ENCODE measurements at regions not wholly inside any gene's neighbourhood (a gene's known extent, or its start where the extent isn't known, plus 50 kb on each side); places are given as distances from the start of the nearest gene placed in this dataset.
"Not testable (repeated sequence)": the region's sequence is repeated elsewhere in the genome, so short reads cannot be mapped to it uniquely, and the experiment has no call there.

GRCh38 chr13:79904581-79904980 lies 423.6 kb downstream of the NDFIP2 start:
- H3K27me3 ChIP-seq (ENCODE audit: control insufficient read depth, insufficient read depth, low read length): no peaks in the 10 kb centered on the region
- H3K36me3 ChIP-seq (ENCODE audit: control insufficient read depth, low read depth, low read length): no peaks in the 10 kb centered on the region
- no peaks in the 10 kb centered on the region for H3K4me1 ChIP-seq (ENCODE audit: control insufficient read depth, low read depth, low read length)
- H3K9ac ChIP-seq (ENCODE audit: low read length): no peak overlapping the region
- H3K27ac ChIP-seq (ENCODE audit: low read length): no peak overlapping the region
- no peak overlapping the region for H3K4me3 ChIP-seq (ENCODE audit: low read length)
- no peaks in the 10 kb centered on the region for H3K9me3 ChIP-seq (ENCODE audit: control insufficient read depth, low read depth, low read length)

GRCh38 chr13:79901336-79901735 lies 420.4 kb downstream of the NDFIP2 start:
- Histone ChIP-seq H3K4me1 (ENCODE audit: control insufficient read depth, low read depth, low read length) (no peaks in the 10 kb centered on the region), H3K27ac (ENCODE audit: low read length) (no peak overlapping the region), H3K27me3 (ENCODE audit: control insufficient read depth, insufficient read depth, low read length) (no peaks in the 10 kb centered on the region), H3K36me3 (ENCODE audit: control insufficient read depth, low read depth, low read length) (no peaks in the 10 kb centered on the region), H3K9me3 (ENCODE audit: control insufficient read depth, low read depth, low read length) (no peaks in the 10 kb centered on the region), H3K4me3 (ENCODE audit: low read length) (no peak overlapping the region), H3K9ac (ENCODE audit: low read length) (no peak overlapping the region)

GRCh38 chr13:79900356-79900755 lies 419.4 kb downstream of the NDFIP2 start:
- Histone ChIP-seq H3K9ac (ENCODE audit: low read length) (no peak overlapping the region), H3K4me3 (ENCODE audit: low read length) (no peak overlapping the region), H3K27ac (ENCODE audit: low read length) (no peak overlapping the region), H3K27me3 (ENCODE audit: control insufficient read depth, insufficient read depth, low read length) (no peaks in the 10 kb centered on the region), H3K9me3 (ENCODE audit: control insufficient read depth, low read depth, low read length) (no peaks in the 10 kb centered on the region), H3K36me3 (ENCODE audit: control insufficient read depth, low read depth, low read length) (no peaks in the 10 kb centered on the region), H3K4me1 (ENCODE audit: control insufficient read depth, low read depth, low read length) (no peaks in the 10 kb centered on the region)

GRCh38 chr13:79898996-79899395 lies 418.0 kb downstream of the NDFIP2 start:
- H3K4me1 ChIP-seq (ENCODE audit: control insufficient read depth, low read depth, low read length): no peaks in the 10 kb centered on the region
- H3K9ac ChIP-seq (ENCODE audit: low read length): no peak overlapping the region
- H3K36me3 ChIP-seq (ENCODE audit: control insufficient read depth, low read depth, low read length): no peaks in the 10 kb centered on the region
- no peak overlapping the region for H3K4me3 ChIP-seq (ENCODE audit: low read length)
- H3K9me3 ChIP-seq (ENCODE audit: control insufficient read depth, low read depth, low read length): no peaks in the 10 kb centered on the region
- no peaks in the 10 kb centered on the region for H3K27me3 ChIP-seq (ENCODE audit: control insufficient read depth, insufficient read depth, low read length)
- H3K27ac ChIP-seq (ENCODE audit: low read length): no peak overlapping the region

- Histone ChIP-seq H3K27ac (ENCODE audit: low read length) (no peak overlapping the region), H3K9me3 (ENCODE audit: control insufficient read depth, low read depth, low read length) (no peaks in the 10 kb centered on the region), H3K9ac (ENCODE audit: low read length) (no peak overlapping the region)
These were observed 417.4 kb downstream of the NDFIP2 start for GRCh38 chr13:79898202-79898826.

GRCh38 chr13:79896851-79897250 lies 415.9 kb downstream of the NDFIP2 start:
- no peak overlapping the region for H3K27ac ChIP-seq (ENCODE audit: low read length)
- H3K27me3 ChIP-seq (ENCODE audit: control insufficient read depth, insufficient read depth, low read length): no peaks in the 10 kb centered on the region
- H3K9ac ChIP-seq (ENCODE audit: low read length): no peak overlapping the region
- no peaks in the 10 kb centered on the region for H3K36me3 ChIP-seq (ENCODE audit: control insufficient read depth, low read depth, low read length)
- no peaks in the 10 kb centered on the region for H3K4me1 ChIP-seq (ENCODE audit: control insufficient read depth, low read depth, low read length)
- no peaks in the 10 kb centered on the region for H3K9me3 ChIP-seq (ENCODE audit: control insufficient read depth, low read depth, low read length)
- no peak overlapping the region for H3K4me3 ChIP-seq (ENCODE audit: low read length)

More at GRCh38 chr13:79898202-79898826, 417.4 kb downstream of the NDFIP2 start:
- H3K36me3 ChIP-seq (ENCODE audit: control insufficient read depth, low read depth, low read length): no peaks in the 10 kb centered on the region
- no peak overlapping the region for H3K4me3 ChIP-seq (ENCODE audit: low read length)
- H3K27me3 ChIP-seq (ENCODE audit: control insufficient read depth, insufficient read depth, low read length): no peaks in the 10 kb centered on the region
- no peaks in the 10 kb centered on the region for H3K4me1 ChIP-seq (ENCODE audit: control insufficient read depth, low read depth, low read length)

GRCh38 chr13:79895416-79895815 lies 414.5 kb downstream of the NDFIP2 start:
- Histone ChIP-seq H3K36me3 (ENCODE audit: control insufficient read depth, low read depth, low read length) (no peaks in the 10 kb centered on the region), H3K4me3 (ENCODE audit: low read length) (no peak overlapping the region), H3K9me3 (ENCODE audit: control insufficient read depth, low read depth, low read length) (no peaks in the 10 kb centered on the region), H3K27me3 (ENCODE audit: control insufficient read depth, insufficient read depth, low read length) (no peaks in the 10 kb centered on the region), H3K9ac (ENCODE audit: low read length) (no peak overlapping the region), H3K4me1 (ENCODE audit: control insufficient read depth, low read depth, low read length) (no peaks in the 10 kb centered on the region), H3K27ac (ENCODE audit: low read length) (no peak overlapping the region)

GRCh38 chr13:79887278-79887677 lies 406.3 kb downstream of the NDFIP2 start:
- H3K4me1 ChIP-seq (ENCODE audit: control insufficient read depth, low read depth, low read length): peaks cover 19% of the 10 kb centered on the region
- H3K9ac ChIP-seq (ENCODE audit: low read length); H3K9me3 ChIP-seq (ENCODE audit: control insufficient read depth, low read depth, low read length); H3K27me3 ChIP-seq (ENCODE audit: control insufficient read depth, insufficient read depth, low read length); H3K27ac ChIP-seq (ENCODE audit: low read length); H3K36me3 ChIP-seq (ENCODE audit: control insufficient read depth, low read depth, low read length); H3K4me3 ChIP-seq (ENCODE audit: low read length): not testable (repeated sequence)

- H3K9ac ChIP-seq (ENCODE audit: low read length): no peak overlapping the region
- H3K27me3 ChIP-seq (ENCODE audit: control insufficient read depth, insufficient read depth, low read length): no peaks in the 10 kb centered on the region
- H3K27ac ChIP-seq (ENCODE audit: low read length): no peak overlapping the region
- H3K9me3 ChIP-seq (ENCODE audit: control insufficient read depth, low read depth, low read length): no peaks in the 10 kb centered on the region
- H3K36me3 ChIP-seq (ENCODE audit: control insufficient read depth, low read depth, low read length): no peaks in the 10 kb centered on the region
- H3K4me3 ChIP-seq (ENCODE audit: low read length): no peak overlapping the region
- peaks cover 19% of the 10 kb centered on the region for H3K4me1 ChIP-seq (ENCODE audit: control insufficient read depth, low read depth, low read length)
These were observed 405.6 kb downstream of the NDFIP2 start for GRCh38 chr13:79886601-79887000.

- no peak overlapping the region for H3K9ac ChIP-seq (ENCODE audit: low read length)
- H3K4me1 ChIP-seq (ENCODE audit: control insufficient read depth, low read depth, low read length): peaks cover 19% of the 10 kb centered on the region
- no peak overlapping the region for H3K27ac ChIP-seq (ENCODE audit: low read length)
- H3K36me3 ChIP-seq (ENCODE audit: control insufficient read depth, low read depth, low read length): no peaks in the 10 kb centered on the region
- no peaks in the 10 kb centered on the region for H3K9me3 ChIP-seq (ENCODE audit: control insufficient read depth, low read depth, low read length)
- no peaks in the 10 kb centered on the region for H3K27me3 ChIP-seq (ENCODE audit: control insufficient read depth, insufficient read depth, low read length)
- H3K4me3 ChIP-seq (ENCODE audit: low read length): no peak overlapping the region
These were observed 403.9 kb downstream of the NDFIP2 start for GRCh38 chr13:79884890-79885289.

GRCh38 chr13:79883216-79883615 lies 402.3 kb downstream of the NDFIP2 start:
- no peaks in the 10 kb centered on the region for H3K27me3 ChIP-seq (ENCODE audit: control insufficient read depth, insufficient read depth, low read length)
- no peak overlapping the region for H3K4me3 ChIP-seq (ENCODE audit: low read length)
- H3K36me3 ChIP-seq (ENCODE audit: control insufficient read depth, low read depth, low read length): no peaks in the 10 kb centered on the region
- H3K9ac ChIP-seq (ENCODE audit: low read length): no peak overlapping the region
- no peaks in the 10 kb centered on the region for H3K9me3 ChIP-seq (ENCODE audit: control insufficient read depth, low read depth, low read length)
- H3K27ac ChIP-seq (ENCODE audit: low read length): no peak overlapping the region
- peaks cover 19% of the 10 kb centered on the region for H3K4me1 ChIP-seq (ENCODE audit: control insufficient read depth, low read depth, low read length)

- no peaks in the 10 kb centered on the region for H3K27me3 ChIP-seq (ENCODE audit: control insufficient read depth, insufficient read depth, low read length)
- H3K4me1 ChIP-seq (ENCODE audit: control insufficient read depth, low read depth, low read length): peaks cover 12% of the 10 kb centered on the region
- H3K9ac ChIP-seq (ENCODE audit: low read length): no peak overlapping the region
- no peaks in the 10 kb centered on the region for H3K36me3 ChIP-seq (ENCODE audit: control insufficient read depth, low read depth, low read length)
- H3K4me3 ChIP-seq (ENCODE audit: low read length): no peak overlapping the region
- no peaks in the 10 kb centered on the region for H3K9me3 ChIP-seq (ENCODE audit: control insufficient read depth, low read depth, low read length)
- no peak overlapping the region for H3K27ac ChIP-seq (ENCODE audit: low read length)
These were observed 399.9 kb downstream of the NDFIP2 start for GRCh38 chr13:79880818-79881217.
